Choroid plexus epithelial cell (primary cell): ENCODE measurements at regions not wholly inside any gene's neighbourhood (a gene's known extent, or its start where the extent isn't known, plus 50 kb on each side); places are given as distances from the start of the nearest gene placed in this dataset.

ENCODE experiments used
- DNase-seq: peaks from one replicate; pipeline ENCODE4 v3.0.0-alpha.2; 2010; ENCODE audit warnings: low read depth
- H3K4me3 ChIP-seq: 2 replicates; pipeline ENCODE4 v1.5.1; 2011; ENCODE audit warnings: low read depth, mild to moderate bottlenecking, control low read depth, low read length, moderate library complexity
- TF ChIP-seq, protein P1 (sequence below): conservative IDR thresholded peaks from 2 replicates; pipeline ENCODE4 v1.5.1; 2011; ENCODE audit warnings: low read depth, mild to moderate bottlenecking, control low read depth, inconsistent platforms, low read length, moderate library complexity

DNA sequence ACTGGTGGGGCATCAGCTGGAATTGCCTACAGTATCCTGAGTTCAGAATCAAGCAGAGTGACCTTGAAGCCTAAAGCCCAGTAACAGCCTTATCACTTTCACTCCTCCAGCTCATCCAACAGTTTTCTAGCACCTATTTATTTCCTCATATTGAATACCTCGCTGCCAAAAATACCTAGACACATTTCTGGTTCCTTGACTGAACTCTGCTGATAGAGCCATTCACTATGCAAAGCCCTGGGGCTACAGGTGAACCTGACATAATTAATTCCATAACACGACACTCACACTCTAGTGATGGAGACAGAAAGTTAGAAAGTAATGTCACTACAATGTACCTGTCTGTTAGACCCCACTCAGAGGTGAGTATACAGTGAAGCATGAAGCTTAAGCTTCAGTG lies 149.0 kb upstream of the STX18 start:
- TF ChIP-seq, protein P1, sequence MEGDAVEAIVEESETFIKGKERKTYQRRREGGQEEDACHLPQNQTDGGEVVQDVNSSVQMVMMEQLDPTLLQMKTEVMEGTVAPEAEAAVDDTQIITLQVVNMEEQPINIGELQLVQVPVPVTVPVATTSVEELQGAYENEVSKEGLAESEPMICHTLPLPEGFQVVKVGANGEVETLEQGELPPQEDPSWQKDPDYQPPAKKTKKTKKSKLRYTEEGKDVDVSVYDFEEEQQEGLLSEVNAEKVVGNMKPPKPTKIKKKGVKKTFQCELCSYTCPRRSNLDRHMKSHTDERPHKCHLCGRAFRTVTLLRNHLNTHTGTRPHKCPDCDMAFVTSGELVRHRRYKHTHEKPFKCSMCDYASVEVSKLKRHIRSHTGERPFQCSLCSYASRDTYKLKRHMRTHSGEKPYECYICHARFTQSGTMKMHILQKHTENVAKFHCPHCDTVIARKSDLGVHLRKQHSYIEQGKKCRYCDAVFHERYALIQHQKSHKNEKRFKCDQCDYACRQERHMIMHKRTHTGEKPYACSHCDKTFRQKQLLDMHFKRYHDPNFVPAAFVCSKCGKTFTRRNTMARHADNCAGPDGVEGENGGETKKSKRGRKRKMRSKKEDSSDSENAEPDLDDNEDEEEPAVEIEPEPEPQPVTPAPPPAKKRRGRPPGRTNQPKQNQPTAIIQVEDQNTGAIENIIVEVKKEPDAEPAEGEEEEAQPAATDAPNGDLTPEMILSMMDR: no peak
- H3K4me3 ChIP-seq: no peak overlapping the region

DNA sequence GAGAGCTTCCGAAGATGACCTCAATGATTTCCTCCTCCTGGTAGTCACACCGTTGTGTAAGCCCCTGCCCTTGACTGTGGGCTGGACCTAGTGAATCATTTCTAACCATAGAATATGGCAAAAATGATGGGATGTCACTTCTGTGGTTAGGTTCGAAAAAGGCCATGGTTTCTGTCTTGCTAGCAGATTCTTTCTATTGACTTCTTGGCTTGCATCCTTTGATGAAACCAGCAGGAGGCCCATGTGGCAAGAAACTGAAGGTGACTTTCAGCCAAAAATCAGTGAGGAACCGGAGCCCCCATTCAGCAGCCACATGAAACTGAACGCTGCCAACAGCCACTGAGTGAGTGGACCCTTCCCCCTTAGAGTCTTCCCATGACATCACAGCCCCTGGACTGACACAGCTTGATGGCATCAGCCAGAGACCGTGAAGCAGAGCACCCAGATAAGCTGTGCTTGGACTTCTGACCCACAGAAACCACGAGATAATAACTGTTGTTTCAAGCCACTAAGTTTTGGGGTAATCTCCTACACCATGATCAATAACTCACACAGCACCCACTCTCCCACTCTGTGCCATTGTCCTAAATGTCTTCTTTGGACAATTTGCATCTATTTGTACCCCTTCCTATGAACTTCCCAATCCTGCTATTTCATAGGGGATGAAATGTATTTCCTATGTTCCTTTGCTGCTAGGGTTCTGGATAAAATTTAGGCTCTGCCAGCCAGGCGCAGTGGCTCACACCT lies 148.0 kb upstream of the STX18 start:
- TF ChIP-seq, protein P1: peak; percentile 29
- H3K4me3 ChIP-seq: no peak overlapping the region
- peak; percentile 80 for DNase-seq

More for the DNA sequence above, 149.0 kb upstream of the STX18 start:
- no peak for DNase-seq

DNA sequence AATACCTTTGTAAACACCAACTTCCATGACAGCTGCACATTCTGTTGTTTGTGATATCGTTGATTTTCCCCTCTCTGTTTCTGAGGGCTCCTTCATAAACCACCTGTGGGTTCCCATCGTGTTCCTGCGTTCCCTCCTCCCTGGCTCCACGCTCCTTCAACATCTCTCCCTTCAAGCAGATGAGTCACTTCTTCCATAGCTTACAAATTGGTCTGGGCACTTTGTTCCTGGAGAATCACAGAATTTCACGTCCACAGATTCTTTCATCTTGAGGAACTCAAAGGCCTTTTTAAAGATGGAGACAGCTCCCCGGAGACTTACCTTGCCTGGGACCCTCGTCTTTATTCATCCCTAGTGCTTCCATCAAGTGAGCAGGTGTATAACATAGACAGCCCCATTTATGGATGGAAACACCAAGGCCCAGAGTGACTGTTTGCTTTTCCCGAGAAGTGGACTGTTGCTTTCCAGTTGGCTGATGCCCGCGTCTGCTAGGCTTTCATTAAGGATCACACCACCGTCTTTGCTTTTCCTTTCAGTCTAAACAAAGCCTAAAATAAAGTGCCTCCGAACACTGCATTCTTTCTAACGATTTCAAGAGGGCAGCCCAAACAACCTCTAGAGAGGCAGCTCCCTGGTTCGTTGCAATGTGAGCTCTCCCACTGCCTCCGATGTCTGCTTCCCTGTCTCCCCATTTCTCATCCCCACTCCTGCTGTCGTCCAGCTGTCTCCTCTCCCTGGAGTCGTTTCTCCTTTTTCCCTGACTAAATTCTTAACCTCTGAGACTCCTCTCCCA lies 146.3 kb upstream of the STX18 start:
- H3K4me3 ChIP-seq: no peak overlapping the region
- DNase-seq: no peak
- TF ChIP-seq, protein P1: no peak

DNA sequence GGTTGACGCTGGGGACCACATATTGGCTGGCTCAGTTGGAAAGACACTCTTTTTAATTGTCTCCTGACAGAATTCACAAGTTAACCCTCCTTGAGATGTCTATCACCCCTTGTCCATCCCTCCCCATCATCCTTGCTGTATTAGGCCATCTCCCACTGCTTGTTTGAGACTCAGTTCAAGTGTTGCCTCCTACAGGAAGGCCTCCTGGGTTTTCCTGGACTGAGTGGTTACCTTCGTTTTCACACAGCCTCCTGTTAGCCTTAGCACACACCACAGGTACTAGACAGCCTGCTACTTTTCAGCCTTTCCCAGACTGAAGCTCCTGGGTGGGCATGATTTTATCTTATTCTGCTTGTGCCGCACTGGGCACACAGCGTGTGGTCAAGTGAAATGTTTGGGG lies 145.3 kb upstream of the STX18 start:
- DNase-seq: no peak
- TF ChIP-seq, protein P1: no peak

DNA sequence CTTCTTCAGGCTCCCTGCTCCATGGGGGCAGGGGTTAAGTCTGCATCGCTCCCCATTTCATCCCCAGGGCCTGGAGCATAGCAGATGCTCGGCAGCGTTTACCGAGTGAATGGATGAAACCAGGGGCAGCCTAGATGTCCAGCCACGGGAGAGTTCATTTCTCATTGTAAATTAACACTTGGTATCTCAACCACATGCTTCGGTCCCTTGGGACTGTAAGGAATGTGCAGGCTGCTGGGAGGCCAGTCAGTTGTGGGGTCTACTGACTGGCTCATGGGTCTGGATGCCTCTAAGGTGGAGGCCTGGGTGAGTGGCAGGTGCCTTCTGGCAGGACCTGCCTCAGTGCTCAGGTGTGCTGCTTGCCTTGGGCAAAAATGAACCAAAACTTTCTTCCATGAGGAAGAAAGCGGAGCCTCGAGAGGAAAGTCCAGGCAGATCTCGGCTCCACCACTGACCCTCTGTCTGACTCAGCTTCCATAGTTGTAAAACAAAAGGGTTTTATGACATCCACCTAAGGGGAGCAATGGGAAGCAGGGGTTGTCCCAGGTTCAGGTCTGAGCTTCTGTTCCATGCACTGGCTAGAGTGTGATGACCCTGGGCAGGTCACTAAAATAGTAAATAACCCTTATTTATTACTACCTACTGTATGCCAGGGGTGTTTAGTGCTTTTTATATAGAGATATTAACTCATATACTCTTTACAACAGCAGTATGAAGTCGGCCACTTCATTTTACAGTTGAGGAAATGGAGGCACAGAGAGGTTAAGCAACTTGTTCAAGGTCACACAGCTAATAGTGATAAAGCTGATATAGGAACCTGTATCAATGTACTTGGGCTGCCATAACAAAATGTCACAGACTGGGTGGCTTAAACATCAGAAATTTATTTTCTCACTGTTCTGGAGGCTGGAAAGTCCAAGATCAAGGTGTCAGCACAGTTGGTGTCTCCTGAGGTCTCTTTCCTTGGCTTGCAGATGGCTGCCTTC lies 144.3 kb upstream of the STX18 start:
- TF ChIP-seq, protein P1: no peak
- DNase-seq: peak; percentile 69
- H3K4me3 ChIP-seq: no peak overlapping the region

More for the DNA sequence above, 145.3 kb upstream of the STX18 start:
- no peak overlapping the region for H3K4me3 ChIP-seq

DNA sequence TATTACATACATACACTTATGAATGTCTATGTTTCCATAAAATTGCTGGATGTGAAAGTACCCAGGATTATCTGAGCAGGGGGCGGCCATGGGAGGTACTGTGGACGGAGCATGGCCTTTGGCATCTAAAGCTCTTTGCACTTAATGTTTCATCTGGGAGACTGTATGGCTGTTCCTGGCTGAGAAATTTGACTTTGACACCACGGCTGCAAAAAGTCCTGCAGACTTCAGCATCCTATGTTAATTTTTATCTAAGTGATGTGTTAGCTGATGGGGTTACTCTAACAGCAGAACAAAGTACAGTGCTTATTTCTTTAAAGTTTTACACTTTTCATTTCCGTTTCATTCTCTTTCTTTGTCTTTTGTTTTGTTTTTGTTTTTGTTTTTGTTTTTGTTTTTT lies 139.8 kb upstream of the STX18 start:
- no peak for DNase-seq
- H3K4me3 ChIP-seq: no peak overlapping the region
- TF ChIP-seq, protein P1: no peak
